ENCODE measurements at regions not wholly inside any gene's neighbourhood (a gene's known extent, or its start where the extent isn't known, plus 50 kb on each side); places are given as distances from the start of the nearest gene placed in this dataset.

- Histone ChIP-seq H2AFZ (ENCODE audit: low read length) (peak overlapping the region; percentile 75), H3K27me3 (ENCODE audit: insufficient read depth, low read length) (peaks cover 18% of the 10 kb centered on the region), H3K9me3 (ENCODE audit: low read depth, low read length) (no peaks in the 10 kb centered on the region), H3K27ac (ENCODE audit: low read depth, low read length) (peak overlapping the region; percentile 10), H3K4me2 (ENCODE audit: insufficient read depth, low read length) (no peak overlapping the region), H4K20me1 (ENCODE audit: insufficient read depth, low read length) (no peaks in the 10 kb centered on the region), H3K36me3 (ENCODE audit: insufficient read depth, low read length) (no peaks in the 10 kb centered on the region), H3K4me1 (ENCODE audit: insufficient read depth, low read length) (peaks cover 3% of the 10 kb centered on the region), H3K79me2 (ENCODE audit: insufficient read depth, low read length) (no peaks in the 10 kb centered on the region), H3K4me3 (ENCODE audit: insufficient read depth, low read length) (no peak overlapping the region)
- TF ChIP-seq CTCF (IDR thresholded peaks at IDR 0.05; ENCODE audit: extremely low read depth, low read depth, low read length), result no peak
- peak; percentile 83 for DNase-seq (ENCODE audit: insufficient read length, low spot score, missing footprints)
Measured at GRCh38 chr4:41358647-41359421, 102.1 kb downstream of the UCHL1 start.

- H3K27me3 ChIP-seq (ENCODE audit: insufficient read depth, low read length), result peaks cover 18% of the 10 kb centered on the region
Measured at GRCh38 chr4:41359422-41359775, 102.7 kb downstream of the UCHL1 start.

GRCh38 chr4:41359836-41360213, 103.1 kb downstream of the UCHL1 start:
- Histone ChIP-seq H3K9me3 (ENCODE audit: low read depth, low read length) (no peaks in the 10 kb centered on the region), H3K4me2 (ENCODE audit: insufficient read depth, low read length) (peak overlapping the region; percentile 61), H3K27me3 (ENCODE audit: insufficient read depth, low read length) (peaks cover 18% of the 10 kb centered on the region), H2AFZ (ENCODE audit: low read length) (no peak overlapping the region), H3K4me1 (ENCODE audit: insufficient read depth, low read length) (peaks cover 3% of the 10 kb centered on the region), H4K20me1 (ENCODE audit: insufficient read depth, low read length) (no peaks in the 10 kb centered on the region), H3K27ac (ENCODE audit: low read depth, low read length) (no peak overlapping the region), H3K79me2 (ENCODE audit: insufficient read depth, low read length) (no peaks in the 10 kb centered on the region), H3K36me3 (ENCODE audit: insufficient read depth, low read length) (no peaks in the 10 kb centered on the region), H3K4me3 (ENCODE audit: insufficient read depth, low read length) (peak overlapping the region; percentile 75)
- DNase-seq (ENCODE audit: insufficient read length, low spot score, missing footprints), result no peak
- no peak for TF ChIP-seq CTCF (IDR thresholded peaks at IDR 0.05; ENCODE audit: extremely low read depth, low read depth, low read length)

More at GRCh38 chr4:41359422-41359775, 102.7 kb downstream of the UCHL1 start:
- peaks cover 3% of the 10 kb centered on the region for H3K4me1 ChIP-seq (ENCODE audit: insufficient read depth, low read length)
- no peak overlapping the region for H3K4me3 ChIP-seq (ENCODE audit: insufficient read depth, low read length)
- H3K9me3 ChIP-seq (ENCODE audit: low read depth, low read length), result no peaks in the 10 kb centered on the region
- TF ChIP-seq CTCF (IDR thresholded peaks at IDR 0.05; ENCODE audit: extremely low read depth, low read depth, low read length), result no peak
- no peak overlapping the region for H2AFZ ChIP-seq (ENCODE audit: low read length)
- no peaks in the 10 kb centered on the region for H3K79me2 ChIP-seq (ENCODE audit: insufficient read depth, low read length)
- no peaks in the 10 kb centered on the region for H3K36me3 ChIP-seq (ENCODE audit: insufficient read depth, low read length)
- no peak overlapping the region for H3K27ac ChIP-seq (ENCODE audit: low read depth, low read length)
- no peak for DNase-seq (ENCODE audit: insufficient read length, low spot score, missing footprints)
- no peak overlapping the region for H3K4me2 ChIP-seq (ENCODE audit: insufficient read depth, low read length)
- H4K20me1 ChIP-seq (ENCODE audit: insufficient read depth, low read length), result no peaks in the 10 kb centered on the region

- Histone ChIP-seq H3K4me1 (ENCODE audit: insufficient read depth, low read length) (peaks cover 3% of the 10 kb centered on the region), H3K79me2 (ENCODE audit: insufficient read depth, low read length) (no peaks in the 10 kb centered on the region)
Measured at GRCh38 chr4:41360214-41360920, 103.6 kb downstream of the UCHL1 start.

More at GRCh38 chr4:41360214-41360920, 103.6 kb downstream of the UCHL1 start:
- H2AFZ ChIP-seq (ENCODE audit: low read length), result peak overlapping the region; percentile 86
- H4K20me1 ChIP-seq (ENCODE audit: insufficient read depth, low read length), result no peaks in the 10 kb centered on the region
- TF ChIP-seq CTCF (IDR thresholded peaks at IDR 0.05; ENCODE audit: extremely low read depth, low read depth, low read length), result no peak
- H3K4me3 ChIP-seq (ENCODE audit: insufficient read depth, low read length), result peak overlapping the region; percentile 75
- no peaks in the 10 kb centered on the region for H3K36me3 ChIP-seq (ENCODE audit: insufficient read depth, low read length)
- peak overlapping the region; percentile 75 for H3K4me2 ChIP-seq (ENCODE audit: insufficient read depth, low read length)
- peaks cover 18% of the 10 kb centered on the region for H3K27me3 ChIP-seq (ENCODE audit: insufficient read depth, low read length)
- H3K27ac ChIP-seq (ENCODE audit: low read depth, low read length), result no peak overlapping the region
- no peaks in the 10 kb centered on the region for H3K9me3 ChIP-seq (ENCODE audit: low read depth, low read length)
- DNase-seq (ENCODE audit: insufficient read length, low spot score, missing footprints), result peak; percentile 84

All from osteoblast (primary cell).